ENCODE measurements at regions not wholly inside any gene's neighbourhood (a gene's known extent, or its start where the extent isn't known, plus 50 kb on each side); places are given as distances from the start of the nearest gene placed in this dataset.

DNA sequence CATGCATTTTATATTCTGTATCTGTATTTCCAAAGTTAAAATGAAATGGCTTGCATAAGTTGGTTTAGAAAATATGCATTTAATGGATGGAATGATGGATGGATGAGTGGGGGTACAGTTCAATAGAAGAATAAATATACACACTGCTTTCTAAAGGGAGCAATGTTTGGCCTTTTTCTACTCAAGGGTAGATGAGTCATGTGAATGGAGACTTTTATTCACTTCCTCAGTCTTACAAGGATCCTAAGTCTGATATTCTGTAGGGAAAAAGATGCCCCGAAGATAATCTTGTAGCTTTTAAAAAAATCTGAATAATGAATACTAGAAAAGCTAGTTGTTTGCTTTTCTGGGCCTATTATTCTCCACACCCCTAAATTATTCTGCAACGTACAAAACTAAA, 2112.1 kb downstream of the MAT2B start:
- no peak overlapping the region for H3K4me3 ChIP-seq
- no peaks in the 10 kb centered on the region for H3K36me3 ChIP-seq
- WGBS, 2 donors (ENCODE audit: low coverage in 1 of 2): 52 to 53% methylated on average over 2 of the region's 2 CpGs
- no peak for DNase-seq
- H3K9me3 ChIP-seq: no peaks in the 10 kb centered on the region
- intact Hi-C loops (cut with DNase I; ENCODE audit: low total_unique reads): no loop called here
- H3K4me1 ChIP-seq: no peaks in the 10 kb centered on the region
- H3K27ac ChIP-seq: no peak overlapping the region
- H3K27me3 ChIP-seq: no peaks in the 10 kb centered on the region
- TF ChIP-seq EP300 (IDR thresholded peaks at IDR 0.05; ENCODE audit: low read depth): no peak
- TF ChIP-seq POLR2AphosphoS5 (IDR thresholded peaks at IDR 0.05): no peak
- no peak for TF ChIP-seq POLR2A (IDR thresholded peaks at IDR 0.05)
- TF ChIP-seq, protein P1, sequence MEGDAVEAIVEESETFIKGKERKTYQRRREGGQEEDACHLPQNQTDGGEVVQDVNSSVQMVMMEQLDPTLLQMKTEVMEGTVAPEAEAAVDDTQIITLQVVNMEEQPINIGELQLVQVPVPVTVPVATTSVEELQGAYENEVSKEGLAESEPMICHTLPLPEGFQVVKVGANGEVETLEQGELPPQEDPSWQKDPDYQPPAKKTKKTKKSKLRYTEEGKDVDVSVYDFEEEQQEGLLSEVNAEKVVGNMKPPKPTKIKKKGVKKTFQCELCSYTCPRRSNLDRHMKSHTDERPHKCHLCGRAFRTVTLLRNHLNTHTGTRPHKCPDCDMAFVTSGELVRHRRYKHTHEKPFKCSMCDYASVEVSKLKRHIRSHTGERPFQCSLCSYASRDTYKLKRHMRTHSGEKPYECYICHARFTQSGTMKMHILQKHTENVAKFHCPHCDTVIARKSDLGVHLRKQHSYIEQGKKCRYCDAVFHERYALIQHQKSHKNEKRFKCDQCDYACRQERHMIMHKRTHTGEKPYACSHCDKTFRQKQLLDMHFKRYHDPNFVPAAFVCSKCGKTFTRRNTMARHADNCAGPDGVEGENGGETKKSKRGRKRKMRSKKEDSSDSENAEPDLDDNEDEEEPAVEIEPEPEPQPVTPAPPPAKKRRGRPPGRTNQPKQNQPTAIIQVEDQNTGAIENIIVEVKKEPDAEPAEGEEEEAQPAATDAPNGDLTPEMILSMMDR (IDR thresholded peaks at IDR 0.05): no peak
- in situ Hi-C loops (cut with MboI; ENCODE audit: low pct_ligation_motif_present in 1 of 4, low pct_unique_long_range_greater_than_20kb in 1 of 4, low sequenced_read_pairs in 3 of 4): no loop called here

DNA sequence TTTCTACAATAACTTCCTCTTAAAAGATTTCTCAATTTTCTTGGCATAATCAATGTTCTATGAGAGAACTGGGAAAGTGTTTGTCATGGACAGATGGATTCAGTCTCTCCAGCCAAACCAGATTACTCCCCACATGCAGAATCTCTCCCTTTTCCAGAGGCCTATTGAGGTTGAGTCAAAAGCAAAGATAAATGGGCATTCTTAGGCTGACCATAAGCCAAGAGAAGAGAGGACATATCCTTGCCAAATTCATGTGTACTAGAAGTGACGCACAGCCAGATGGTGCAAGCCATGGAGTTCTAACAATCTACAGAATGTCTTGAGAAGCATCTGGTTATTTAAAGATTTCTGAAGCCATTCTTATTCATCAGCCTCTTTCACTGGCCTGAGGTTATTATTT, 2115.0 kb downstream of the MAT2B start:
- in situ Hi-C loops (cut with MboI; ENCODE audit: low pct_ligation_motif_present in 1 of 4, low pct_unique_long_range_greater_than_20kb in 1 of 4, low sequenced_read_pairs in 3 of 4) (no loop called here), intact Hi-C loops (cut with DNase I; ENCODE audit: low total_unique reads) (no loop called here)
- Histone ChIP-seq H3K4me3 (no peak overlapping the region), H3K27me3 (no peaks in the 10 kb centered on the region), H3K36me3 (no peaks in the 10 kb centered on the region), H3K9me3 (no peaks in the 10 kb centered on the region), H3K4me1 (no peaks in the 10 kb centered on the region), H3K27ac (peak overlapping the region in 1 of 4 donors; percentile 15)
- peak; percentile 10 for DNase-seq
- 77% methylated on average over 1 of the region's 1 CpG; no CpG with 5 or more reads in 1 of the 2 donors for WGBS, 2 donors (ENCODE audit: low coverage in 1 of 2)
- TF ChIP-seq, protein P1 (IDR thresholded peaks at IDR 0.05): no peak
- TF ChIP-seq EP300 (IDR thresholded peaks at IDR 0.05; ENCODE audit: low read depth) (no peak), POLR2AphosphoS5 (IDR thresholded peaks at IDR 0.05) (peak; percentile 34 to 73 (median 38))

DNA sequence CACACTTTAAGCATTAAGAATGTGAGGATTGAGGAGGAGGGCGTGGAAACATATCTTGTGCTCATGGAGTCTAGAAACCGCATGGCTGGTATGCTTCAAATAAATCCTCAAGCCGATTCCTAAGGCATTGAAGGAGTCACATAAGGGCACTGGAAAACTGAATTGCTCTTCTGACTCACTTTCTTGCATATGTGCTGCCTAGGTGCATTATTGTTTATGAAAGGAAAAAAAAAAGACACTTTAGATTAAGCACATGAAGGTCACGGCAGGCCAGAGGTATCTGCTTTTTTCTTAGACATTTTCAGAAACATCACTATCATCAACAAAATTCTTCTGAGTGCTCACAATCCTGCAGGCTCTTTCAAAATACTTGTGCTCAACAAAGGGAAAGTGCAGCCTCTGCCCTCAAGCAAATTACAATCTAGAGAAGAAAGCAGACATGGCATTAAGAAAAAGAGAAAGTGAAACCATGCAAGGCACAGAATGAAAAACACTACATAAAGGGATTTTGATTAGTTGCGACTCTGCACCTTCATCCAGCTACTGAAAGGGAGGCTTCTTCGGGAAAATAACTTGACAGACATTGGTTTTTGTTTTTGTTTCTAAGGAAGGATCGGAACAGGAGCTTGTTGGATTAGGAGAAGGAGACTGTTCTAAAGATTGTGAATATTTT, 2117.6 kb downstream of the MAT2B start:
- DNase-seq: no peak
- intact Hi-C loops (cut with DNase I; ENCODE audit: low total_unique reads): no loop called here
- TF ChIP-seq POLR2A (IDR thresholded peaks at IDR 0.05) (no peak), EP300 (IDR thresholded peaks at IDR 0.05; ENCODE audit: low read depth) (no peak), POLR2AphosphoS5 (IDR thresholded peaks at IDR 0.05) (no peak)
- TF ChIP-seq, protein P1 (IDR thresholded peaks at IDR 0.05): no peak

DNA sequence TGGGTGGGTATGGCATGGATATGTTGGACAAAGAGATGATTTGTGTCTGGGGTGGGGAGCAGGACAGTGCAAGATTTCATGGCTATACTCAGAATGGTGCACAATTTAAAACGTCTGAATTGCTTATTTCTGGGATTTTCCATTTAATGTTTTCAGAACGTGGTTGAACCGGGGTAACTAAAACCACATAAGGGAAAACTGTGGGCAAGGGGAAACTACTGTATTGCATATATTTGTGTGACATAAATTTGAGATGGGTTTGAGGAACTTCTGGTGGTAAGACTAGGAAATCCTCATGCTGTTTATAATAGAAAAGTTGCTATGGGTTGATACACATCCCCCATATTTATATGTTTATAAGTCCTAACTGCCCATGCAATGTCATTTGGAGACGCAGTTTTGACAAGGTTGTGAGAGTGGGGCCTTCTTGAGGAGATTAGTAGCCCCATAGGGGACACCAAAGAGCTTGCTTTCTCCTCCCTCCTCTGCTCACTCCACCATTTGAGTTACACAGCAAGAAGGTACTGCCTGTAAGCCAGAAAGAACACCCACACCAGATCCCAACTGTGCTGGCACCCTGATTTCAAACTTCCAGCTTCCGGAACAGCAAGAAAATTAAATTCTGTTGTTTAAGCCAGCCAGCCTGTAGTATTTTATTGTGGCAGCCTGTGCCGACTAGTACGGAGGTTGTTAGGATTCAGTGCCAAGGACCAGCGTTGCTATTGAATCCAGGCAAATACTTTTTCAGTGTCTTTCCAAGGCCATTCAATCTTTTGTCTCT, 2118.9 kb downstream of the MAT2B start:
- intact Hi-C loops (cut with DNase I; ENCODE audit: low total_unique reads): no loop called here
- in situ Hi-C loops (cut with MboI; ENCODE audit: low pct_ligation_motif_present in 1 of 4, low pct_unique_long_range_greater_than_20kb in 1 of 4, low sequenced_read_pairs in 3 of 4): no loop called here
- H3K27ac ChIP-seq: no peak overlapping the region
- no peaks in the 10 kb centered on the region for H3K36me3 ChIP-seq
- H3K4me3 ChIP-seq: no peak overlapping the region
- H3K9me3 ChIP-seq: no peaks in the 10 kb centered on the region
- TF ChIP-seq, protein P1 (IDR thresholded peaks at IDR 0.05): no peak
- TF ChIP-seq POLR2A (IDR thresholded peaks at IDR 0.05): no peak
- no peak for TF ChIP-seq POLR2AphosphoS5 (IDR thresholded peaks at IDR 0.05)
- TF ChIP-seq EP300 (IDR thresholded peaks at IDR 0.05; ENCODE audit: low read depth): no peak
- H3K4me1 ChIP-seq: no peaks in the 10 kb centered on the region
- WGBS, 2 donors (ENCODE audit: low coverage in 1 of 2): 75 to 79% methylated on average over 7 to 8 of the region's 8 CpGs
- no peak for DNase-seq
- H3K27me3 ChIP-seq: no peaks in the 10 kb centered on the region

More for the DNA sequence above, 2117.6 kb downstream of the MAT2B start:
- in situ Hi-C loops (cut with MboI; ENCODE audit: low pct_ligation_motif_present in 1 of 4, low pct_unique_long_range_greater_than_20kb in 1 of 4, low sequenced_read_pairs in 3 of 4): no loop called here
- Histone ChIP-seq H3K4me1 (no peaks in the 10 kb centered on the region), H3K36me3 (no peaks in the 10 kb centered on the region), H3K27ac (no peak overlapping the region), H3K27me3 (no peaks in the 10 kb centered on the region), H3K4me3 (no peak overlapping the region), H3K9me3 (no peaks in the 10 kb centered on the region)
- WGBS, 2 donors (ENCODE audit: low coverage in 1 of 2): 76 to 80% methylated on average over 6 to 7 of the region's 7 CpGs

Measured in transverse colon (tissue), 4 donors.